GM12872 (cell line): ENCODE measurements at regions not wholly inside any gene's neighbourhood (a gene's known extent, or its start where the extent isn't known, plus 50 kb on each side); places are given as distances from the start of the nearest gene placed in this dataset.

Experiments used
- CTCF ChIP-seq: IDR thresholded peaks from 3 replicates; pipeline ENCODE4 v1.5.1; 2011; ENCODE audit warnings: low read depth, mild to moderate bottlenecking, low read length, moderate library complexity; ENCODE audit not compliant: insufficient read depth

- no peak for TF ChIP-seq CTCF
These were observed 1203.8 kb upstream of the PIK3C3 start for GRCh38 chr18:40751186-40751585.

DNA sequence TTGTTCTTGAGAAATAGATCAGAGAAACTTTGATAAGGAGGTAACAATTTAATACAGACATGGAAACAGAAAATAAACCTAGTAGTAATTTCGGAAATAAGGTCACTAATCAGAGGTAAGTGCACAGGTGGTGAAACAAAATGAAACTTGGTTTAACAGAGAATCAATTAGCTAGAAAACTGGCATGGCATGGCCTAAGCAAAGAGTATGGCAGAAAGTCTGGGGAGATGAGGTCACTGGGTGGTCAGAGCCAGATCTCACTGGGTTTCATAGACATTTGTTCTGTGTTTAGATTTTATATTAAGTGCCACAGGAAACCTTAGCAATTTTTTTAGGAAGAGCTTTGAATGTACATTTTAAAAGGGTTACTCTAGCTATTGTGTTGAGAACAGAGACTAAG, 1216.0 kb upstream of the PIK3C3 start:
- TF ChIP-seq CTCF = no peak

DNA sequence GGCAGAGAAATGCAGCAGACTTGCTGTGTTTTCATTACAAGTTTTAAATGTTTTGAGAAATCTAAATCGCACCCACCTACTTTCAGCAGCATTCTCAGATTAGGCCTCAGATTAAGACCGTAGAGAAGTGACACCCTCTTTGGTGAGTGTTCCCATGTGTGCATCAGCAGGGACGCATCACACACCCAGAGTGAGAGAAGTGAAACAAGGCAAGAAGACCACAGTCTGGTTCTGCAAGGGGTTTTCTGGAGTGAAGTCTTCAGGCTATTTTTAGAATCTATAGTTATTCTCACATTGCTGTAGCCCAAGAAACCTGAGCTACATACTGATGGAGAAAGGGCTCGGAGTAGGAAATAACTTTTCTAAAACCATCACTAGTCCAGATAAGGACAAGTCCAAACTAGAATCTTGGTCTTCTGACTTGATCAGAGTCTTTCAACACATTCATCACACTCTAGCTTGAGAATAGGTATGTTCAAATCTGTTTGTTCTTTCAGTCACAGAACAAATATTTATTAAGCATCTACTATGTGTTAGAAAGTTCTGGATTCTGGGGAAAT, 1216.6 kb upstream of the PIK3C3 start:
- TF ChIP-seq CTCF = no peak

- TF ChIP-seq CTCF = no peak
These were observed 1246.3 kb upstream of the PIK3C3 start for GRCh38 chr18:40708726-40709125.

DNA sequence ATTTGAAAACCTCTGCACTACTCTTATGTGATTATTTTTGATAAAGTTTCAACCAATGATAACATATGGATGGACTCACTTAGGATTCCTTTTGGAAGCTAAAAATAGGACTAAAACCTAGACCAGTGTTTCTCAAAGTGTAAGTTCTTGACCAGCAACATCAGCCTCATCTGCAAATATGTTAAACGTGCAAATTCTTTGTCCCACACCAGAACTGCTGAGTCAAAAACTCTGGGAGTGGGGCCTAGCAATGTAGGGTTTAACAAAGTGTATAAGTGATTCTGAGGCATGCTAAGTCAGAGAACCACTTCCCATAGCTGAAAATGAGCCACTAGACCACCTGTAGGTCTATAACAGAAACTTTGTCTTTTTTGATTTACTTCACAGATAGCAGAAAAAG, 1247.2 kb upstream of the PIK3C3 start:
- TF ChIP-seq CTCF = no peak

- TF ChIP-seq CTCF = no peak
These were observed 1256.9 kb upstream of the PIK3C3 start for GRCh38 chr18:40698129-40698528.

- no peak for TF ChIP-seq CTCF
These were observed 1259.5 kb upstream of the PIK3C3 start for GRCh38 chr18:40695526-40695925.
